ENCODE measurements at regions not wholly inside any gene's neighbourhood (a gene's known extent, or its start where the extent isn't known, plus 50 kb on each side); places are given as distances from the start of the nearest gene placed in this dataset.
"Not testable (repeated sequence)": the region's sequence is repeated elsewhere in the genome, so short reads cannot be mapped to it uniquely, and the experiment has no call there.

GRCh38 chr2:180823546-180824141 lies 156.8 kb upstream of the UBE2E3 start:
- DNase-seq = no peak
- no peak overlapping the region for H3K27ac ChIP-seq
- H3K36me3 ChIP-seq = no peaks in the 10 kb centered on the region
- no peaks in the 10 kb centered on the region for H3K4me1 ChIP-seq
- H3K9me3 ChIP-seq = no peaks in the 10 kb centered on the region
- no peak for TF ChIP-seq CTCF (IDR thresholded peaks at IDR 0.05)
- no peak for TF ChIP-seq POLR2A (IDR thresholded peaks at IDR 0.05)
- no peaks in the 10 kb centered on the region for H3K27me3 ChIP-seq
- intact Hi-C loops (cut with DNase I; ENCODE audit: low total_unique reads) = no loop called here
- H3K4me3 ChIP-seq = no peak overlapping the region

DNA sequence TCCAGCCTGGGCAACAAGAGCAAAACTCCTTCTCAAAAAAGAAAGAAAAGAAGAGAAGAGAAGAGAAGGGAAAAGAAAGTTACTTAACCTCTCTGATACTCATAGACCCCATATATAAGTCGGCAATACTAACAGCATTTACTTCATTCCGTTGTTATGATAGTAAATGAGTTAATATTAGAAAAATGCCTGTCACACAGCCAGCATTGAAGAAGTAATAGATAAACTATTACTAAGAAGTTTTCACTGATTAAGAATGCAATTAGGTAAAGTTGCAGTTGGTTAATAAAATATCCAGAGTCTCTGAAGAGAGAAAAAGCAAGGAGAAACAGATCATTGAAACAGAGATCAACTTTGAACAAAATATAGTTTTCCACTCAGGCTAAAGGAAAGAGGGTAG lies 161.3 kb upstream of the UBE2E3 start:
- H3K4me1 ChIP-seq = no peaks in the 10 kb centered on the region
- no peak for DNase-seq
- TF ChIP-seq CTCF (IDR thresholded peaks at IDR 0.05) (no peak), POLR2A (IDR thresholded peaks at IDR 0.05) (no peak)
- no peak overlapping the region for H3K27ac ChIP-seq
- no peaks in the 10 kb centered on the region for H3K27me3 ChIP-seq
- H3K4me3 ChIP-seq = no peak overlapping the region
- intact Hi-C loops (cut with DNase I; ENCODE audit: low total_unique reads) = no loop called here
- no peaks in the 10 kb centered on the region for H3K36me3 ChIP-seq
- no peaks in the 10 kb centered on the region for H3K9me3 ChIP-seq

- H3K9me3 ChIP-seq; H3K4me3 ChIP-seq; H3K4me1 ChIP-seq; H3K27me3 ChIP-seq; H3K27ac ChIP-seq; H3K36me3 ChIP-seq; intact Hi-C loops (cut with DNase I; ENCODE audit: low total_unique reads); DNase-seq: not testable (repeated sequence)
These were observed 161.7 kb upstream of the UBE2E3 start for GRCh38 chr2:180818700-180819099.

- no peak overlapping the region for H3K4me3 ChIP-seq
- no peaks in the 10 kb centered on the region for H3K4me1 ChIP-seq
- H3K9me3 ChIP-seq = no peaks in the 10 kb centered on the region
- TF ChIP-seq CTCF (IDR thresholded peaks at IDR 0.05) (no peak), POLR2A (IDR thresholded peaks at IDR 0.05) (no peak)
- DNase-seq = no peak
- intact Hi-C loops (cut with DNase I; ENCODE audit: low total_unique reads) = no loop called here
- H3K27ac ChIP-seq = no peak overlapping the region
- no peaks in the 10 kb centered on the region for H3K36me3 ChIP-seq
- H3K27me3 ChIP-seq = no peaks in the 10 kb centered on the region
These were observed 181.3 kb upstream of the UBE2E3 start for GRCh38 chr2:180799141-180799540.

- no peak for DNase-seq
- Histone ChIP-seq H3K4me3 (no peak overlapping the region), H3K9me3 (no peaks in the 10 kb centered on the region), H3K36me3 (no peaks in the 10 kb centered on the region), H3K4me1 (no peaks in the 10 kb centered on the region), H3K27ac (no peak overlapping the region), H3K27me3 (no peaks in the 10 kb centered on the region)
- TF ChIP-seq POLR2A (IDR thresholded peaks at IDR 0.05) (no peak), CTCF (IDR thresholded peaks at IDR 0.05) (no peak)
- intact Hi-C loops (cut with DNase I; ENCODE audit: low total_unique reads) = no loop called here
These were observed 189.5 kb upstream of the UBE2E3 start for GRCh38 chr2:180790891-180791290.

DNA sequence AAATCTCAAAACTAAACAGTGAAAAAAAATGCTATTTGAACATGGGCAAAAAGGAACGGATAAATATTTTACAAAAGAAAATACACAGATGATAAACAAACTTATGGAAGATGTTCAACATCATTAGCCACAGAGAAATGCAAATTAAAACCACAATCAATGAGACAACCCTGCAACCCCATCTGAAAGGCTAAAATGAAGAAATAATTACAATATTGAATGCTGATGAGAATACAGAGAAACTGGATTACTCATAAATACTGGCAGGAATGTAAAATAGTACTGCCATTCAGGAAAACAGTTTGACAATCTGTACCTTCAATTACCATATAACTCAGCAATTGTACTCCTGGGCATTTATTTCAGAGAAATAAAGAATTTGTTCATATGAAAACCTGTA lies 193.1 kb upstream of the UBE2E3 start:
- DNase-seq = no peak
- no peak for TF ChIP-seq CTCF (IDR thresholded peaks at IDR 0.05)

More for the DNA sequence above, 193.1 kb upstream of the UBE2E3 start:
- H3K9me3 ChIP-seq = no peaks in the 10 kb centered on the region
- H3K4me1 ChIP-seq = no peaks in the 10 kb centered on the region
- H3K4me3 ChIP-seq = no peak overlapping the region
- intact Hi-C loops (cut with DNase I; ENCODE audit: low total_unique reads) = no loop called here
- H3K27me3 ChIP-seq = no peaks in the 10 kb centered on the region
- no peaks in the 10 kb centered on the region for H3K36me3 ChIP-seq
- H3K27ac ChIP-seq = no peak overlapping the region
